Retinal pigment epithelial cell (primary cell): ENCODE measurements at regions not wholly inside any gene's neighbourhood (a gene's known extent, or its start where the extent isn't known, plus 50 kb on each side); places are given as distances from the start of the nearest gene placed in this dataset.
A peak's percentile ranks its signal among the peaks of the same experiment; 100 is the strongest.

Experiments
- DNase-seq: peaks from one replicate; pipeline ENCODE4 v3.0.0-alpha.2; 2010; ENCODE audit warnings: low read depth
- H3K4me3 ChIP-seq: 2 replicates; pipeline ENCODE4 v1.5.1; 2011; ENCODE audit warnings: mild to moderate bottlenecking, low read length, control low read depth, moderate library complexity
- CTCF ChIP-seq: conservative IDR thresholded peaks from 2 replicates; pipeline ENCODE4 v1.5.1; 2011; ENCODE audit warnings: low read depth, low read length, control low read depth, inconsistent platforms

DNA sequence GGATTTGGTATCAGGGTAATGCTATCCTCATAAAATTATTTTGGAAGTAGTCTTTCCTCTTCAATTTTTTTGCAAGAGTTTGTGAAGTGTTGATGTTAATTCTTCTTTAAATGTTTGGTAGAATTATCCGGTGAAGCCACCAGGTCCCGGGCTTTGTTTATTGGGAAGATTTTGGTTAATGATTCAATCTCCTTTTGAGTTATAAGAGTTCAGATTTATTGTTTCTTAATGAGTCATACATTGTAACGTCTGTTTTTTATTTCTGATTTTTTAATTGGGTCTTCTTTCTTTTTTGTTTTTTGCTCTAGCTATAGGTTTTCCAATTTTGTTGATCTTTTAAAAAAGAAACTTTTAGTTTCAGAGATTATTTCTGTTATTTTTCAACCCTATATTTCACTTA, 412.3 kb downstream of the PDGFC start:
- H3K4me3 ChIP-seq = no peak overlapping the region
- TF ChIP-seq CTCF = no peak

DNA sequence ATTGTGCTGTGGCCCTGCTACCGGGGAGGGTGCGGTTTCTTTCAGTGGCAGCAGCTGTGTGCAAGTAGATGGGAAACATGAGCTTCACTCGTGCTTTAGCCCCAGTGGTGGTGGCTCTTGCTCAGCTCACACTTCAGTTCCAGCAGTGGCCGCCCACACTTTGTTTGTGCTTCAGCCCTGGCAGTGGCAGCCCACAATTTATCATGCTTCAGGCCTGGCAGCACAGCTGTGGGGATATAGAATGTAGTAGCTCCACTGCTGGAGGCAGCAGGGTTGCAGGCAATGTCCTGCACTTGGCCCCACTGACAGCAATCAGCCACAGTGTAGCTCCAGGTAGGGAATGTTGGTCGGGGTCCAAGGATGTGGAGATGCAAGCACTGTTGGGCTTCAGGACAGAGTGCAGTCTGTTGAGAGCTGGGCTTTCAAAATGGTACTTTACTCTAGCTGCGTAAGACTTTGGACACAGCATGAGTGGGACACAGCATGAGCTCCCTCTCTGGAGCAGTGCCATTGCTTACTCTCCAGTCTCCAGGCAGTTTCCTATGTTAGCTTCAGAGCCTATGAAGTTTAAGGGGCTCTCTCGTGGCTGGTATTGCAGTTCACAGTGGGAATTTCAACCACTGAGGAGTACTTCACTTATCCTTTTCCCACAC, 413.1 kb downstream of the PDGFC start:
- no peak for TF ChIP-seq CTCF
- H3K4me3 ChIP-seq = no peak overlapping the region
- DNase-seq = no peak

More for the DNA sequence above, 412.3 kb downstream of the PDGFC start:
- DNase-seq = no peak

DNA sequence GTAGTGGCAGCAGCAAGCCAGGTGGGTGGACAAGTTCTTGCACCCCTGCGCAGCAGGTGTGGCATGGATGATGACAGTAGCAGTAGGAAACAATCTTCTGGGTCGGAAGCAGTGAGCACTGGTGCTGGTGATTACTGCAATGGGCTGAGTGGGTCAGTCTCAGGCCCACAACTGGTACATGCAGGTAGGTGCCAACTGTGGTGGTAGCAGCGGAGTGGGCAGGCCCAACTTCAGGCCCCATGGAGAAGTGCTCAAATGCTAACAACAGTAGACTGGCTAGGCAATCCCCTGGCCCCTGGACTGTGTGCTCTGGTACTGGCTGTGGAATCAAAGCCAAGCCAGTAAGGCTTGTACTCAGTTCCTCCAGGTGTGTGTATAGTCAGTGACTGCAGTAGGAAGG, 413.7 kb downstream of the PDGFC start:
- H3K4me3 ChIP-seq = no peak overlapping the region
- no peak for DNase-seq
- TF ChIP-seq CTCF = no peak

- no peak for DNase-seq
- no peak for TF ChIP-seq CTCF
- no peak overlapping the region for H3K4me3 ChIP-seq
Measured at GRCh38 chr4:156556336-156556735, 415.3 kb downstream of the PDGFC start.

GRCh38 chr4:156553659-156554058, 417.9 kb downstream of the PDGFC start:
- no peak for TF ChIP-seq CTCF
- no peak for DNase-seq
- no peak overlapping the region for H3K4me3 ChIP-seq

- no peak for TF ChIP-seq CTCF
- no peak for DNase-seq
- H3K4me3 ChIP-seq = no peak overlapping the region
Measured at GRCh38 chr4:156547891-156548290, 423.7 kb downstream of the PDGFC start.

GRCh38 chr4:156547439-156547838, 424.2 kb downstream of the PDGFC start:
- H3K4me3 ChIP-seq = no peak overlapping the region
- no peak for TF ChIP-seq CTCF
- DNase-seq = peak; percentile 55
